ENCODE measurements at regions not wholly inside any gene's neighbourhood (a gene's known extent, or its start where the extent isn't known, plus 50 kb on each side); places are given as distances from the start of the nearest gene placed in this dataset.

DNA sequence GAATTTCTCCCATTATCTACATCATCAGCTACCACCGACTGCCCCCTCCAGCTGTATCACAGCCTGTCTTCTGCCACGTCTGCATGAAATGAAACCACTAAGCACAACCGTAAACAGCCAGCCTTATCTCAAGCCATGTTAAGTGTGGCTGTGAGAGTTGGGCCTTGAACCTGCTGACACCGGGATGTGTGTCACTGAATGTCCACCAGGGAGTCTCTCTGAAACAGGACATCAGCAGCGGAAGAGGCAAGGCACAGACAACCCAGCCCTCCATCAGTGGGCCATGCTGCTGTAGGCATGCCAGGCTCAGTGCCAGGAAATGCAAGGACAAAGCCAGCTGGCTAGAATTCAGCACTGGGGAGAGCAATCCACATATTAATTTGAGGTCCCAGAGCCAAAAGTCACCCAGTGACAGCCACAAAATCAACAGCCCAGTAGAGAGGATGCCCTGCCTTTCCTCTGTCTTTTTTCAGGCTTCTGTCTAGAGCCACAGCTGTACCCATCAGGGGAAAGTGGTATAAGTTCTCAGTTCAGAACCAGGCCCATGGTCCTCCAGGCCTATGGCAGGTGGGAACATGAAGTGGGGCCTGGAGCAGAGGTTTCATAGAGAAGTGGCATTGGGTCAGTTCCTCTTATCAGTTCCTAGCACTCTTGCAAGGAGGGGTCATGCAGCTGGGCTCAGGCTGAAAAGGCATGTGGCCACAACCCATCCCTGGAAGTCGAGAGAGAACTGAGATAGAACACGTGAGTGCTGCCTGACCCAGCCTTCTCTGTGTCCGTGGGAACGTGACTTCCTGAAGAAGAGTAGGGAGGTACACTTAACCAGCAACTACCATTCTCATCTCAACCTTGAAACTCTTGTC lies 199.4 kb downstream of the ESM1 start:
- no peak overlapping the region for H3K4me3 ChIP-seq (ENCODE audit: low read depth in 1 of 2, low read length in 2 of 2)

DNA sequence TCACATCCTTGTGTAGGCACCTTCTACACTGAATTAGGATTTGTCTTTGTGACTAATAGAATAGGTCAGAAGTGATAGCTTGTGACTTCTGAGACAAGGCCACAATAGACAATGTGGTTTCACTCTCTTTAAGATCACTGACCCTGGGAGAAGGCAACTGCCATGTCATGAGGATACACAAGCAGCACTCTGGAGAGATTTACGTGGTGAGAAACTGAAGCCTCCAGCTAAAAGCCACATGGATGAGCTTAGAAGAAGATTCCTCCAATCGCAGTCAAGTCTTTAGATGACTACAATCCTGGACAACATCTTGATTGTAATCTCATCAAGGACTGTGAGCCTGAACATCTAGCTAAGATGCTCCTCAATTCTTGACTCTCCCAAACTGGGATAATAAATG lies 206.6 kb downstream of the ESM1 start:
- no peak overlapping the region for H3K4me3 ChIP-seq (ENCODE audit: low read depth in 1 of 2, low read length in 2 of 2)
- no peaks in the 10 kb centered on the region for H3K4me1 ChIP-seq (ENCODE audit: control insufficient read depth in 1 of 2, insufficient read depth in 2 of 2, low read length in 2 of 2)
- H3K9me3 ChIP-seq (ENCODE audit: control insufficient read depth in 1 of 2, low read length in 2 of 2), result peaks cover 0 to 2% of the 10 kb centered on the region in 2 donors
- no peaks in the 10 kb centered on the region for H3K36me3 ChIP-seq (ENCODE audit: control insufficient read depth in 1 of 2, insufficient read depth in 2 of 2, low read length in 2 of 2)
- H3K27ac ChIP-seq (ENCODE audit: low read length), result no peak overlapping the region
- no peaks in the 10 kb centered on the region for H3K27me3 ChIP-seq (ENCODE audit: low read depth, low read length)

More for the DNA sequence above, 199.4 kb downstream of the ESM1 start:
- H3K4me1 ChIP-seq (ENCODE audit: control insufficient read depth in 1 of 2, insufficient read depth in 2 of 2, low read length in 2 of 2), result peaks cover 0 to 5% of the 10 kb centered on the region in 2 donors
- no peaks in the 10 kb centered on the region for H3K36me3 ChIP-seq (ENCODE audit: control insufficient read depth in 1 of 2, insufficient read depth in 2 of 2, low read length in 2 of 2)
- H3K27ac ChIP-seq (ENCODE audit: low read length), result no peak overlapping the region
- H3K27me3 ChIP-seq (ENCODE audit: low read depth, low read length), result no peaks in the 10 kb centered on the region
- H3K9me3 ChIP-seq (ENCODE audit: control insufficient read depth in 1 of 2, low read length in 2 of 2), result peaks cover 0 to 2% of the 10 kb centered on the region in 2 donors

DNA sequence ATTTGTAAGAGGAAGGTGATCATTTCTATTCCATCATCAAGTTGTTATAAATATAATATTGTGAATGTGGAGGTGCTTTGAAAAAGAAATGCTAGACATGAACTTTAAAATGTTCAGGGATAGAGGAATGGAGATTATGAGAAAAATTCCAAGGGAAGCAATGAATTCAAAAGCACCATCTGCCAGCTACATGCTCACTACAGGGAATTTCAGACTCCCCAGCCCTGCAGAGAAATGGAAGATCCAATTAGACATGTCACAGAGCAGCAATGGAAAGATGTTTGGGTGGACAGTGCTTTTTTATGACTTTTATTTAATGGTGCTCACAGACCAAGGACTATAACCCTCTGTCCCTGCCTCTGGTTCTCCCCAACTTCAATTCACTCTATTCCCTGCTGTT lies 209.7 kb downstream of the ESM1 start:
- no peaks in the 10 kb centered on the region for H3K27me3 ChIP-seq (ENCODE audit: low read depth, low read length)
- no peaks in the 10 kb centered on the region for H3K4me1 ChIP-seq (ENCODE audit: control insufficient read depth in 1 of 2, insufficient read depth in 2 of 2, low read length in 2 of 2)
- no peak overlapping the region for H3K27ac ChIP-seq (ENCODE audit: low read length)
- no peaks in the 10 kb centered on the region for H3K9me3 ChIP-seq (ENCODE audit: control insufficient read depth in 1 of 2, low read length in 2 of 2)
- H3K36me3 ChIP-seq (ENCODE audit: control insufficient read depth in 1 of 2, insufficient read depth in 2 of 2, low read length in 2 of 2), result no peaks in the 10 kb centered on the region
- H3K4me3 ChIP-seq (ENCODE audit: low read depth in 1 of 2, low read length in 2 of 2), result no peak overlapping the region

DNA sequence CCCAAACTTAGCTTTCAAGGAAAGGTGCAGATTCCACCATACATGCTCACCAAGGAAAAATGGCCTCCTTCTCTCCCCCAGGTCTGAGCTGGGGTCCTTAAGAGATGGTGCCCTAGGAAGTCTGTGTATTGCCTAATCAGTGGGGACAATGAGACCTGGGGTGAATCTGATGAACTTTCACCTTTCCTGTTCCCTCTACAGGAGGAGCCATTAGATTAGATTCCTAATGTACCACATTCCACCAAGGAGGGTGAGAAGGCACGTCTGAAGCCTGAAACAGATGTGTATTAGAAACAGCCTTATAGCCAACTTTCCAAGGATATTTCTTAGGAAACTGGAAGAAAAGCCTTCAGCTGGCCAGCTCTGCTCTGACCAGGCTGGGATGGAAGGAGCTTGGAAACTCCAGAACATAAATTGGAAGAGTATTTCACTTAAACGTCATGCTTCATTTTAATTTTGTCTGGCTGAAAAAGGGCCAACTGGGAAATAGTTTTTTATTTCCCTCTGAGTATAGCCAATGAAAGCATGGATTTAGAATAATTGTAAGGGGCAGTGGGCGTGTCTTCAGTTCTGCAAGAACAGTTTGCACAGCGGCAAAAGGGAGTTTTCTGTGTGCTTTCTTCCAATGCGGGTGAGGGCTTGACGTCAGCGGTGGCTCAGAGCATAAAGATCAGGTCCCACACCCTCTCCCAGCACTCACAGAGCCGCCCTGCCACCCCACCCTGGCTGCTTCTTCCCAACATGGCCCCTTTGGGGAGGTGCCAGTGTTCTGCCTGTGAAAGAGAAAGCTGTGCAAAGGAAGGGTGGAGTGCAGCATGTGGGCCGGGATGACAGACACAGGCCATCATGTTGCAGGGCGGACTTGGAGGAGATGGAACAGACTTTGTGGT lies 210.9 kb downstream of the ESM1 start:
- Histone ChIP-seq H3K9me3 (ENCODE audit: control insufficient read depth in 1 of 2, low read length in 2 of 2) (no peaks in the 10 kb centered on the region), H3K36me3 (ENCODE audit: control insufficient read depth in 1 of 2, insufficient read depth in 2 of 2, low read length in 2 of 2) (no peaks in the 10 kb centered on the region), H3K27ac (ENCODE audit: low read length) (no peak overlapping the region), H3K4me1 (ENCODE audit: control insufficient read depth in 1 of 2, insufficient read depth in 2 of 2, low read length in 2 of 2) (no peaks in the 10 kb centered on the region), H3K4me3 (ENCODE audit: low read depth in 1 of 2, low read length in 2 of 2) (no peak overlapping the region), H3K27me3 (ENCODE audit: low read depth, low read length) (no peaks in the 10 kb centered on the region)

DNA sequence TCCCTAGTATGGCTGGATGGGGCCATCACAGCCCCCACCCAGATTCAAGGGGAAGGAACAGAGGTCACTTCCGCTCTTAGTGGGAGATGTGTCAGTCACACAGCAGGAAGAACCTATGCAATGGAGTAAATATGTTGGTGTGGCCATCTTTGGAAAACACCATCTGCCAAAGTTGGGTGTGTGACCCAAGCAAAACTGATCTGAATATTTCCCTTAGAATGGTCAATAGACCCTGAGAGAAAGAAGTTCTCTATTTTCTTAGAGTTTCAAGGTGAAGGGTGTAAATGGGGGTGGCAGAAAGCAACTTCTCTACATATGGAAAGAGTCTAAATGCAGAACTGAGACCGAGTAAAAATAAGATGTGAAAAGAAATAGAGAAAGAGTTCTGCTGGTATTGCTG lies 212.7 kb downstream of the ESM1 start:
- no peak overlapping the region for H3K27ac ChIP-seq (ENCODE audit: low read length)

DNA sequence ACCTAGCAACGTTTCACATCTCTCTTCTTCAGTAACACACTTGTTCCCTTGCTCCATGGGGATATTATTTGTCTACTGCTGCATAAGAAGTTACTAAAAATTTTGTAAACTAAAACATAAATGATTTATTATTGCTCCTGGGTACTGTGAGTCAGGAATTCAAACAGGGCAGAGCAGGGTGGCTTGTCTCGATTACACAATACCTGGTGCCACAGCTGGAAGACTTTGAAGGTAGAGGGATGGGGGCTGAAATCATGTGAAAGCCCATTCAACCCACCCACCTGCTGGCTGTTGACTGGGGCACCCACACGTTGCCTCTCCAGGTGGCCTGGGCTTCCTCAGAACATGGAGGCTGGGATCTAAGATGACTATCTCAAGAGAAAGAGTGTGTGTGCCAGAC lies 213.2 kb downstream of the ESM1 start:
- Histone ChIP-seq H3K27me3 (ENCODE audit: low read depth, low read length) (no peaks in the 10 kb centered on the region), H3K4me1 (ENCODE audit: control insufficient read depth in 1 of 2, insufficient read depth in 2 of 2, low read length in 2 of 2) (no peaks in the 10 kb centered on the region), H3K9me3 (ENCODE audit: control insufficient read depth in 1 of 2, low read length in 2 of 2) (no peaks in the 10 kb centered on the region), H3K4me3 (ENCODE audit: low read depth in 1 of 2, low read length in 2 of 2) (no peak overlapping the region), H3K27ac (ENCODE audit: low read length) (no peak overlapping the region), H3K36me3 (ENCODE audit: control insufficient read depth in 1 of 2, insufficient read depth in 2 of 2, low read length in 2 of 2) (no peaks in the 10 kb centered on the region)

More for the DNA sequence above, 212.7 kb downstream of the ESM1 start:
- Histone ChIP-seq H3K9me3 (ENCODE audit: control insufficient read depth in 1 of 2, low read length in 2 of 2) (no peaks in the 10 kb centered on the region), H3K4me1 (ENCODE audit: control insufficient read depth in 1 of 2, insufficient read depth in 2 of 2, low read length in 2 of 2) (no peaks in the 10 kb centered on the region), H3K4me3 (ENCODE audit: low read depth in 1 of 2, low read length in 2 of 2) (no peak overlapping the region), H3K36me3 (ENCODE audit: control insufficient read depth in 1 of 2, insufficient read depth in 2 of 2, low read length in 2 of 2) (no peaks in the 10 kb centered on the region), H3K27me3 (ENCODE audit: low read depth, low read length) (no peaks in the 10 kb centered on the region)

DNA sequence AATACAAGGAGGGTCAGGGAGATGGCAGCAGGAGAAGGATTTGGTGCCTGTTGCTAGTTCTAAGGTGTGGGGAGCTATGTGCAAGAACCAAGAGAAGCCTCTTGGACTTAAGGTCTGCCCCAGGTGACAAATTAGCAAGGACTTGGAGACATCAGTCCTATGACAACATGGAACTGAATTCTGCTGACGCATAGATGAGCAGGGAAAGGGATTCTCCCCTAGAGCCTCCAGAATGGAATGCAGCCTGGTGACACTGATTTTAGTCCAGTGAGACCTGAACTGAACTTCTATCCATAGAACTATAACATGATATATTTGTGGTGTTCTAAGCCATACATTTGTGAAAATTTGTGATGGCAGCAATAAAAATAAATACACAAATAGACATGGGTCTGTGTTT lies 215.6 kb downstream of the ESM1 start:
- Histone ChIP-seq H3K4me1 (ENCODE audit: control insufficient read depth in 1 of 2, insufficient read depth in 2 of 2, low read length in 2 of 2) (no peaks in the 10 kb centered on the region), H3K27me3 (ENCODE audit: low read depth, low read length) (no peaks in the 10 kb centered on the region), H3K9me3 (ENCODE audit: control insufficient read depth in 1 of 2, low read length in 2 of 2) (no peaks in the 10 kb centered on the region)

DNA sequence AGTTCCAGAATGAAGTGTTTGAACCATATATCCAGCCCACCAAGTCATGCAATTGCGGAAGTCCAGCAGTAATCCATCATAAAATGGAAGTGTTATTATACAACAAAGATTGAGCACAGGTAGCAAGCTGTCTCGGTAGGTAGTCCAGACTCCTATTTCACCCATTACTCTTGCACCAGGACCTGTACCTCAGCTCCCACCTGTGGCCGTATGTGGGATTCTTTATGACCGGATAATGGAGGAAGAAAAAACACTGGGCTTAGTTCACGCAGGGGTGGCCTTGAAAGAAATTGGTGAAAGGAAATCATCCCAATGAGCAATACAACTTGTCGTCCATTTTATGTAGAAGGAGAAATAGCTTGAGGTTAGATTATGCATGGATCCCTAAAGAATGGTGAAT lies 216.3 kb downstream of the ESM1 start:
- Histone ChIP-seq H3K9me3 (ENCODE audit: control insufficient read depth in 1 of 2, low read length in 2 of 2) (no peaks in the 10 kb centered on the region), H3K4me1 (ENCODE audit: control insufficient read depth in 1 of 2, insufficient read depth in 2 of 2, low read length in 2 of 2) (no peaks in the 10 kb centered on the region), H3K27ac (ENCODE audit: low read length) (no peak overlapping the region), H3K27me3 (ENCODE audit: low read depth, low read length) (no peaks in the 10 kb centered on the region), H3K4me3 (ENCODE audit: low read depth in 1 of 2, low read length in 2 of 2) (no peak overlapping the region), H3K36me3 (ENCODE audit: control insufficient read depth in 1 of 2, insufficient read depth in 2 of 2, low read length in 2 of 2) (no peaks in the 10 kb centered on the region)

More for the DNA sequence above, 215.6 kb downstream of the ESM1 start:
- H3K4me3 ChIP-seq (ENCODE audit: low read depth in 1 of 2, low read length in 2 of 2), result no peak overlapping the region
- H3K27ac ChIP-seq (ENCODE audit: low read length), result no peak overlapping the region
- no peaks in the 10 kb centered on the region for H3K36me3 ChIP-seq (ENCODE audit: control insufficient read depth in 1 of 2, insufficient read depth in 2 of 2, low read length in 2 of 2)

DNA sequence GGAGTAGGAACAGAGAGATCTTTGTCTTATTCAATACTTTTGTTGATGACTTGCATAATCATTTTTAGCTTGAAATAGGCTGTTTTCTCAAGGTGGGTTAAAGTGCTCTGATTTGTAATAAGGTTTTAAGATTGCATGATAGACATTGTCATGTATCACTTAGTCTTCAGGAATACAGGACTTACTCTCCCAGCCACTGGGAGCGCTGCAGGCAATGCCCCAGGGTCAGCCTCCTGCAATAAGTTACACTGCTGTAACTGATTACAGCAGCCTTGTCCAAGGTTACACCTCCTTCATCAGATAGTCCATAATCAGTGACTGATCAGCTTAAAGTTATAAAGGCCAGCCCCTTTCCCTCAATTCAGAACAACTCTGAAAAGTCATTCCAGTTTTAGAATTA lies 218.6 kb downstream of the ESM1 start:
- H3K4me1 ChIP-seq (ENCODE audit: control insufficient read depth in 1 of 2, insufficient read depth in 2 of 2, low read length in 2 of 2), result no peaks in the 10 kb centered on the region
- H3K9me3 ChIP-seq (ENCODE audit: control insufficient read depth in 1 of 2, low read length in 2 of 2), result no peaks in the 10 kb centered on the region

DNA sequence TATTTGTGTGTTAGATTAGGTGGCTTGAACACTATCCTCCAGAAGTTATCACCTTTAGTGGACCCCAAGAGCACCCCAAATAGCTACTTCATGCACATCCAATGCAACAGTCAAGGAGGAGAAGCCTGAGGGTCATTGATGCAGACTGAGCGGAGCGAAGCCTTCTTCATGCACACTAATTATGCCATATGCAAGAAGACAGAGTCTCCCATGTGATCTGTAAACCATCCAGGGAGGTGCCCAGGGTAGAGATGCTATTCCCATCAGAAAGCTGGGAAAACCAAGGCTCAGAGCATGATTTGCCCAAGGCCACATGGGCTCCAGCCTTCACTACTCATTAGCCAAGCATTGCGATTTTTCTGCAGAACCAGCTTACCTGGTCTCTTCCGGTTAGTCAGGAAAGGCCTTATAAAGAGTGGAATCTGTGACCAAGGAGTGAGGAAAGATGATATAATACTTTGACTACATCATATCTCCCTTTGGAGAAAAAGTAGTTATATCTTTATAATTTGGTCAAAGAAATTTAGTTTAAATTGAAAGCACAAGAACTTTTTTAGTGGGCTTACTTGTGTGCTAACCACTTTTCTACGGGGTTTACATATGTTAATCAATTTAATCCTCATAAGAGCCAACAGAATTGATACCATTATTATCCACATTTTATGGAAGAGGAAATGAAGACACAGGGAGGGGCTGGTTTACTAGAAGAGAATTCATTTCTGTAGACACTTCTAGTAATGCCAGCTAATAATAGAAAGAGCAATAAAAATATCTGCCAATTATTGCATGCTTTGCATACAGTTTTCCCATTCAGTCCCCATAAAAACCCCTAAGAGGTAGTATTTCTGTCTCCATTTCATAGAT lies 220.0 kb downstream of the ESM1 start:
- H3K9me3 ChIP-seq (ENCODE audit: control insufficient read depth in 1 of 2, low read length in 2 of 2), result no peaks in the 10 kb centered on the region
- H3K4me3 ChIP-seq (ENCODE audit: low read depth in 1 of 2, low read length in 2 of 2), result no peak overlapping the region
- H3K36me3 ChIP-seq (ENCODE audit: control insufficient read depth in 1 of 2, insufficient read depth in 2 of 2, low read length in 2 of 2), result no peaks in the 10 kb centered on the region
- H3K27me3 ChIP-seq (ENCODE audit: low read depth, low read length), result no peaks in the 10 kb centered on the region
- H3K4me1 ChIP-seq (ENCODE audit: control insufficient read depth in 1 of 2, insufficient read depth in 2 of 2, low read length in 2 of 2), result no peaks in the 10 kb centered on the region
- no peak overlapping the region for H3K27ac ChIP-seq (ENCODE audit: low read length)

More for the DNA sequence above, 218.6 kb downstream of the ESM1 start:
- Histone ChIP-seq H3K36me3 (ENCODE audit: control insufficient read depth in 1 of 2, insufficient read depth in 2 of 2, low read length in 2 of 2) (no peaks in the 10 kb centered on the region), H3K4me3 (ENCODE audit: low read depth in 1 of 2, low read length in 2 of 2) (no peak overlapping the region), H3K27ac (ENCODE audit: low read length) (no peak overlapping the region), H3K27me3 (ENCODE audit: low read depth, low read length) (no peaks in the 10 kb centered on the region)
